ENCODE measurements at regions not wholly inside any gene's neighbourhood (a gene's known extent, or its start where the extent isn't known, plus 50 kb on each side); places are given as distances from the start of the nearest gene placed in this dataset.

DNA sequence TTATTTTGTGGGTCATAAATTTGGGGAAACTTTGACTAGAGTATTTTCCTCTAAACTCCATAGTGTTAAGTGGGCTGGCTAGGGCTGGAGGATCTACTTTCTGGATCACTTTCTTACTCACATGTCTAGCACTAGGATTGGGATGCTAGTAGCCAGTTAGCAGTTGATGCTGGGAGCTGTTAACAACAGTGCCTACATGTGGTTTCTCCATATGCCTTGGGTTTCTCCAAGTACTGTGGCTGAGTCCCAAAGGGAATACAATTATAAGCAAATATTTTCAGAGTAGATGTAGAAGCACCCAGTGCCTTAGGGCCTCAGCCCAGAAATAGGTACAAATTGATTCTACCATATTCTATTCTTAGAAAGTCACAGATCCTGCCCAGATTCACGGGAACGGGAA, 1614.9 kb downstream of the ARAP2 start:
- Histone ChIP-seq H3K4me3 (ENCODE audit: low read length in 3 of 3) (no peak overlapping the region), H3K9me3 (ENCODE audit: control insufficient read depth in 2 of 3, insufficient read depth in 1 of 3, low read length in 3 of 3) (peaks cover 0 to 3% (median 2%) of the 10 kb centered on the region in 3 donors), H3K4me1 (ENCODE audit: control insufficient read depth in 2 of 3, insufficient read depth in 2 of 3, low read depth in 1 of 3, low read length in 3 of 3) (no peaks in the 10 kb centered on the region), H3K27ac (ENCODE audit: low read depth in 2 of 2, low read length in 2 of 2) (no peak overlapping the region), H3K27me3 (ENCODE audit: control insufficient read depth, insufficient read depth, low read length) (no peaks in the 10 kb centered on the region), H3K36me3 (ENCODE audit: control insufficient read depth in 2 of 3, insufficient read depth in 3 of 3, low read length in 3 of 3) (no peaks in the 10 kb centered on the region), H3K9ac (ENCODE audit: low read length in 3 of 3) (no peak overlapping the region)
- TF ChIP-seq, protein P1, sequence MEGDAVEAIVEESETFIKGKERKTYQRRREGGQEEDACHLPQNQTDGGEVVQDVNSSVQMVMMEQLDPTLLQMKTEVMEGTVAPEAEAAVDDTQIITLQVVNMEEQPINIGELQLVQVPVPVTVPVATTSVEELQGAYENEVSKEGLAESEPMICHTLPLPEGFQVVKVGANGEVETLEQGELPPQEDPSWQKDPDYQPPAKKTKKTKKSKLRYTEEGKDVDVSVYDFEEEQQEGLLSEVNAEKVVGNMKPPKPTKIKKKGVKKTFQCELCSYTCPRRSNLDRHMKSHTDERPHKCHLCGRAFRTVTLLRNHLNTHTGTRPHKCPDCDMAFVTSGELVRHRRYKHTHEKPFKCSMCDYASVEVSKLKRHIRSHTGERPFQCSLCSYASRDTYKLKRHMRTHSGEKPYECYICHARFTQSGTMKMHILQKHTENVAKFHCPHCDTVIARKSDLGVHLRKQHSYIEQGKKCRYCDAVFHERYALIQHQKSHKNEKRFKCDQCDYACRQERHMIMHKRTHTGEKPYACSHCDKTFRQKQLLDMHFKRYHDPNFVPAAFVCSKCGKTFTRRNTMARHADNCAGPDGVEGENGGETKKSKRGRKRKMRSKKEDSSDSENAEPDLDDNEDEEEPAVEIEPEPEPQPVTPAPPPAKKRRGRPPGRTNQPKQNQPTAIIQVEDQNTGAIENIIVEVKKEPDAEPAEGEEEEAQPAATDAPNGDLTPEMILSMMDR (IDR thresholded peaks at IDR 0.05; ENCODE audit: borderline replicate concordance, extremely low read depth, insufficient read depth): no peak
- FAIRE-seq (no peak), DNase-seq (no peak)
- intact Hi-C loops (cut with DNase I): no loop called here

DNA sequence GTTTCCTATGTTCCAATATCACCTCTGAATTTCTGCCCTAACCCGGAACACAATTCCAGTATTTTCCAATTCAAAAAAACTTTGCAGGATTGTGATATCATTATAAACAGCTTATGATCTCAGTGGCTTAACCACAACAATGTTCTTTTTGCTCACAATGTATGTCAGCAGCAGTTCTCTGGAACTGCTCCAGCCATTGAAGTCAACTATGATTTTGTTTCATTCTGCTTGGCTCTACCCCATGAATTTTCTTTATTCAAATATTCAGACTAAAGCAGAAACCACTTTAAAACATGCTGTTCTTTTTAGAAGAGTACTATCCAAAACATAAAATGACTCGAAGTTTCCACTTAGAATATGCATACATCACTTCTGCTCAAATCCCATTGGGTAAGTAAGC, 1611.1 kb downstream of the ARAP2 start:
- no peaks in the 10 kb centered on the region for H3K36me3 ChIP-seq (ENCODE audit: control insufficient read depth in 2 of 3, insufficient read depth in 3 of 3, low read length in 3 of 3)
- intact Hi-C loops (cut with DNase I): no loop called here
- DNase-seq (no peak), FAIRE-seq (no peak)
- H3K27me3 ChIP-seq (ENCODE audit: control insufficient read depth, insufficient read depth, low read length): no peaks in the 10 kb centered on the region
- H3K4me1 ChIP-seq (ENCODE audit: control insufficient read depth in 2 of 3, insufficient read depth in 2 of 3, low read depth in 1 of 3, low read length in 3 of 3): no peaks in the 10 kb centered on the region
- H3K9me3 ChIP-seq (ENCODE audit: control insufficient read depth in 2 of 3, insufficient read depth in 1 of 3, low read length in 3 of 3): peaks cover 0 to 3% (median 2%) of the 10 kb centered on the region in 3 donors
- H3K27ac ChIP-seq (ENCODE audit: low read depth in 2 of 2, low read length in 2 of 2): no peak overlapping the region
- no peak overlapping the region for H3K9ac ChIP-seq (ENCODE audit: low read length in 3 of 3)
- H3K4me3 ChIP-seq (ENCODE audit: low read length in 3 of 3): no peak overlapping the region
- TF ChIP-seq, protein P1 (IDR thresholded peaks at IDR 0.05; ENCODE audit: borderline replicate concordance, extremely low read depth, insufficient read depth): no peak

DNA sequence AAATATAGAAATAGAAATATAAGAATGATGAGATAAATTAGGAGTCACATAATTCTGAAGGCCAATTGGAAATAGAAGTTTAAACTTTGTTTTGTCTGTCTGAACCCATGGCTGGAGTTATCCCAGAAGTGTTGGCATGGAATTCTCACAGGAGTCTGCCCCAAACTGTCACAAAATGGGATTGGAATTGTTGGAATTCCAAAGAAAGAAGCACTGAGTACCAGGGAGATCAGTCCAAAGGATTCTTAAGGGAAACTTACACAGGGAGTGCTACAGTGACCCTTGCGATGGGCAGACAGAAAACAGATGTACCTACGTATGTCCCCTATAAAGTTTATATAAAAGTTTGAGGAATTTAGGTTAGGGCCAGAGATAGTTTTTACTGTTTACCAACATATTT, 1607.7 kb downstream of the ARAP2 start:
- no peak for FAIRE-seq
- intact Hi-C loops (cut with DNase I): no loop called here
- Histone ChIP-seq H3K4me3 (ENCODE audit: low read length in 3 of 3) (no peak overlapping the region), H3K9me3 (ENCODE audit: control insufficient read depth in 2 of 3, insufficient read depth in 1 of 3, low read length in 3 of 3) (peaks cover 0 to 12% (median under 1%) of the 10 kb centered on the region in 3 donors), H3K27me3 (ENCODE audit: control insufficient read depth, insufficient read depth, low read length) (no peaks in the 10 kb centered on the region), H3K9ac (ENCODE audit: low read length in 3 of 3) (no peak overlapping the region), H3K4me1 (ENCODE audit: control insufficient read depth in 2 of 3, insufficient read depth in 2 of 3, low read depth in 1 of 3, low read length in 3 of 3) (no peaks in the 10 kb centered on the region), H3K27ac (ENCODE audit: low read depth in 2 of 2, low read length in 2 of 2) (no peak overlapping the region), H3K36me3 (ENCODE audit: control insufficient read depth in 2 of 3, insufficient read depth in 3 of 3, low read length in 3 of 3) (no peaks in the 10 kb centered on the region)
- TF ChIP-seq, protein P1 (IDR thresholded peaks at IDR 0.05; ENCODE audit: borderline replicate concordance, extremely low read depth, insufficient read depth): no peak
- no peak for DNase-seq

DNA sequence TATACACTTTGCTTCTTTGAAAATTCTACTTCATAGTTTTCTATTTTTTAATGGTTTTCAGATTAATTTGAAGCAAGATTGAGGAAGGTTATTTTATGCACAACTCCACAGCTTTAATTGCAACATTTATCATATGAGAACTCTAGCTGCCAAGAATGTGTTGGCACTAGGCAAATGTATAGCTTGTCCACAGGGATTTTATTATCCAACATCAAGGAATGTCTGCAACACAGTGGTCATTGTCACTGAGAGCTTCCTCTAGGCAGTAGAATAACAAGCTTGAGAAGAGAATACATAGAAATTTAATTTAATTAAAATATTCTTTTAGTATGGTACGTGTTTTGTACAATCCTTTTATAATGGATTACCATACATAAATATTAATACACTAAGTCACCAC, 1600.8 kb downstream of the ARAP2 start:
- no peak for DNase-seq

More for the DNA sequence above, 1600.8 kb downstream of the ARAP2 start:
- peaks cover 0 to 8% (median 0%) of the 10 kb centered on the region in 3 donors for H3K9me3 ChIP-seq (ENCODE audit: control insufficient read depth in 2 of 3, insufficient read depth in 1 of 3, low read length in 3 of 3)
- H3K9ac ChIP-seq (ENCODE audit: low read length in 3 of 3): no peak overlapping the region
- H3K4me3 ChIP-seq (ENCODE audit: low read length in 3 of 3): no peak overlapping the region
- TF ChIP-seq, protein P1 (IDR thresholded peaks at IDR 0.05; ENCODE audit: borderline replicate concordance, extremely low read depth, insufficient read depth): no peak
- no peaks in the 10 kb centered on the region for H3K27me3 ChIP-seq (ENCODE audit: control insufficient read depth, insufficient read depth, low read length)
- intact Hi-C loops (cut with DNase I): no loop called here
- H3K36me3 ChIP-seq (ENCODE audit: control insufficient read depth in 2 of 3, insufficient read depth in 3 of 3, low read length in 3 of 3): no peaks in the 10 kb centered on the region
- FAIRE-seq: no peak
- H3K27ac ChIP-seq (ENCODE audit: low read depth in 2 of 2, low read length in 2 of 2): no peak overlapping the region
- H3K4me1 ChIP-seq (ENCODE audit: control insufficient read depth in 2 of 3, insufficient read depth in 2 of 3, low read depth in 1 of 3, low read length in 3 of 3): no peaks in the 10 kb centered on the region

Data from kidney (tissue), 13 donors.